SK-N-SH (cell line): ENCODE measurements at regions not wholly inside any gene's neighbourhood (a gene's known extent, or its start where the extent isn't known, plus 50 kb on each side); places are given as distances from the start of the nearest gene placed in this dataset.
"Not testable (repeated sequence)": the region's sequence is repeated elsewhere in the genome, so short reads cannot be mapped to it uniquely, and the experiment has no call there.

Source experiments
- CTCF ChIA-PET: fragments of 300-600, 350-600 bp; formaldehyde crosslinking; extraction: SDS; loops from one replicate; lab custom pipeline; 2021; lab: Yijun Ruan, JAX
- POLR2A ChIA-PET: fragments of 350-600 bp; sonication (Branson Sonifier 250); formaldehyde crosslinking; extraction: SDS; loops from one replicate; lab custom pipeline; 2020; ENCODE audit warnings: antibody characterized with exemption, inconsistent platforms; lab: Yijun Ruan, JAX
- DNase-seq: peaks from one replicate; pipeline ENCODE4 v3.0.0; 2012
- H2AFZ ChIP-seq: fragments of 200-600 bp; sonication (generic); 2 replicates; pipeline ENCODE4 v1.8.1; 2016; ENCODE audit warnings: antibody characterized with exemption, mild to moderate bottlenecking, low read depth
- H3F3A ChIP-seq: fragments of 200-600 bp; sonication (generic); replicated peaks from 2 replicates; pipeline ENCODE3; 2016; ENCODE audit warnings: antibody characterized with exemption, mild to moderate bottlenecking; ENCODE audit not compliant: insufficient read depth
- H3K27ac ChIP-seq, 2 experiments: fragments of 200-500 bp in 1 of 2; fragments of 200-600 bp in 1 of 2; sonication (Bioruptor generic) in 1 of 2; sonication (generic), shearing (Covaris generic) in 1 of 2; 2 replicates each; pipeline versions ENCODE4 v1.5.1 to v1.6.1; 2014 to 2016; ENCODE audit warnings: low read depth in 2 of 2, inconsistent platforms in 1 of 2, low read length in 1 of 2, mild to moderate bottlenecking in 1 of 2, mixed read lengths in 1 of 2
- H3K27me3 ChIP-seq: fragments of 200-600 bp; sonication (generic), shearing (Covaris generic); 2 replicates; pipeline ENCODE4 v1.6.1; 2016; ENCODE audit warnings: mixed run types; ENCODE audit not compliant: insufficient read depth
- H3K36me3 ChIP-seq, 2 experiments: fragments of 200-500 bp in 1 of 2; fragments of 200-600 bp in 1 of 2; sonication (Bioruptor generic) in 1 of 2; sonication (generic) in 1 of 2; replicated peaks in 1 of 2; 2 replicates each; pipeline versions ENCODE3 to v1.5.1; 2014 to 2016; ENCODE audit warnings: low read length in 1 of 2, mild to moderate bottlenecking in 1 of 2; ENCODE audit not compliant: insufficient read depth in 2 of 2, control insufficient read depth in 1 of 2
- H3K4me1 ChIP-seq, 2 experiments: fragments of 200-500 bp in 1 of 2; fragments of 200-600 bp in 1 of 2; sonication (Bioruptor generic) in 1 of 2; sonication (generic), shearing (Covaris generic) in 1 of 2; 2 replicates each; pipeline versions ENCODE4 v1.5.1 to v1.6.1; 2014 to 2016; ENCODE audit warnings: low read depth in 1 of 2, low read length in 1 of 2, mixed run types in 1 of 2; ENCODE audit not compliant: insufficient read depth in 2 of 2, control insufficient read depth in 1 of 2
- H3K4me2 ChIP-seq: fragments of 200-600 bp; sonication (generic), shearing (Covaris generic); 2 replicates; pipeline ENCODE4 v1.6.1; 2017; ENCODE audit warnings: mixed run types
- H3K4me3 ChIP-seq, 2 experiments: fragments of 200-500 bp in 1 of 2; fragments of 200-600 bp in 1 of 2; sonication (Bioruptor generic) in 1 of 2; sonication (generic), shearing (Covaris generic) in 1 of 2; 2 replicates each; pipeline versions ENCODE4 v1.5.1 to v1.8.1; 2014 to 2016; ENCODE audit warnings: low read depth in 2 of 2, inconsistent platforms in 1 of 2, low read length in 1 of 2, mild to moderate bottlenecking in 1 of 2, mixed read lengths in 1 of 2, moderate library complexity in 1 of 2
- H3K79me2 ChIP-seq: fragments of 200-600 bp; sonication (generic); 2 replicates; pipeline ENCODE4 v1.8.1; 2017; ENCODE audit warnings: mild to moderate bottlenecking; ENCODE audit not compliant: insufficient read depth
- H3K9ac ChIP-seq: fragments of 200-600 bp; sonication (generic); 2 replicates; pipeline ENCODE4 v1.6.1; 2017; ENCODE audit warnings: mixed run types
- H3K9me2 ChIP-seq: fragments of 200-600 bp; sonication (generic); 2 replicates; pipeline ENCODE4 v1.6.1; 2017; ENCODE audit warnings: mixed run types
- H3K9me3 ChIP-seq: fragments of 200-600 bp; sonication (generic); 2 replicates; pipeline ENCODE4 v1.6.1; 2017; ENCODE audit warnings: mixed run types, mild to moderate bottlenecking, moderate library complexity
- H4K20me1 ChIP-seq: fragments of 200-600 bp; sonication (generic); 2 replicates; pipeline ENCODE4 v1.6.1; 2017; ENCODE audit warnings: mild to moderate bottlenecking, mixed run types; ENCODE audit not compliant: insufficient read depth
- CHD2 ChIP-seq: fragments of 150-350 bp; IDR thresholded peaks from 2 replicates; pipeline ENCODE4 v1.6.1; 2018; ENCODE audit warnings: low read length; ENCODE audit not compliant: partially characterized antibody
- CTCF ChIP-seq: fragments of 200-600 bp; sonication (generic); IDR thresholded peaks from 2 replicates; pipeline ENCODE4 v1.6.1; 2017; ENCODE audit warnings: antibody characterized with exemption, mild to moderate bottlenecking, moderate library complexity
- FOXM1 ChIP-seq: IDR thresholded peaks from 2 replicates; pipeline ENCODE4 v1.4.0; 2012; ENCODE audit warnings: low read depth, mild to moderate bottlenecking
- GABPA ChIP-seq: IDR thresholded peaks from 2 replicates; pipeline ENCODE4 v1.4.0; 2012; ENCODE audit warnings: low read depth, mild to moderate bottlenecking
- IRF3 ChIP-seq: fragments of 150-350 bp; IDR thresholded peaks from 2 replicates; pipeline ENCODE4 v1.6.1; 2016; ENCODE audit warnings: mild to moderate bottlenecking, low read depth, low read length
- MAX ChIP-seq: IDR thresholded peaks from 2 replicates; pipeline ENCODE4 v1.4.0; 2012; ENCODE audit warnings: low read depth
- NFIC ChIP-seq: IDR thresholded peaks from 2 replicates; pipeline ENCODE4 v1.4.0; 2012; ENCODE audit warnings: borderline replicate concordance
- POLR2AphosphoS5 ChIP-seq: IDR thresholded peaks from 2 replicates; pipeline ENCODE4 v1.6.1; 2012; ENCODE audit warnings: low read depth, low read length
- REST ChIP-seq: IDR thresholded peaks from 2 replicates; pipeline ENCODE4 v1.6.1; 2012; ENCODE audit warnings: mild to moderate bottlenecking, low read depth, low read length, moderate library complexity
- RFX5 ChIP-seq: IDR thresholded peaks from 2 replicates; pipeline ENCODE4 v1.6.1; 2012; ENCODE audit warnings: mild to moderate bottlenecking, improper control_type of control experiment, low read length
- SIN3A ChIP-seq: IDR thresholded peaks from 2 replicates; pipeline ENCODE4 v1.6.1; 2012; ENCODE audit warnings: low read depth, mild to moderate bottlenecking, low read length, moderate library complexity, borderline replicate concordance
- SMC3 ChIP-seq: IDR thresholded peaks from 2 replicates; pipeline ENCODE4 v1.6.1; 2012; ENCODE audit warnings: low read depth, low read length, improper control_type of control experiment
- TAF1 ChIP-seq: IDR thresholded peaks from 2 replicates; pipeline ENCODE4 v1.6.1; 2012; ENCODE audit warnings: low read depth, mild to moderate bottlenecking, low read length, moderate library complexity, borderline replicate concordance
- TEAD4 ChIP-seq: IDR thresholded peaks from 2 replicates; pipeline ENCODE4 v1.4.0; 2012; ENCODE audit warnings: mild to moderate bottlenecking, borderline replicate concordance; ENCODE audit not compliant: insufficient read depth
- USF1 ChIP-seq: IDR thresholded peaks from 2 replicates; pipeline ENCODE4 v1.4.0; 2012; ENCODE audit warnings: low read depth, borderline replicate concordance
- WGBS: methylation state at CpG from one replicate; pipeline ENCODE4 v1.1.6; 2017; ENCODE audit warnings: low lambda C conversion rate; 5-methylcytosine and 5-hydroxymethylcytosine counted together

- DNase-seq, H3K9me3 ChIP-seq, H2AFZ ChIP-seq, H3K4me2 ChIP-seq, H4K20me1 ChIP-seq, H3K36me3 ChIP-seq, H3K9me2 ChIP-seq, POLR2A ChIA-PET, H3K27me3 ChIP-seq, H3K79me2 ChIP-seq, H3K4me1 ChIP-seq, H3K4me3 ChIP-seq, H3F3A ChIP-seq, H3K27ac ChIP-seq, H3K9ac ChIP-seq: not testable (repeated sequence)
- 51% methylated on average over 5 of the region's 18 CpGs for WGBS
- CTCF ChIA-PET = interaction anchor here (0.6 kb wide), 1 partner anchor 51 kb away, joined by 3 read pairs; no protein-coding TSS in a partner anchor
These were observed 298.0 kb upstream of the ADGRL2 start for GRCh38 chr1:81502705-81503104.

- H3K79me2 ChIP-seq, POLR2A ChIA-PET, H3K36me3 ChIP-seq, H3K4me1 ChIP-seq, H4K20me1 ChIP-seq, DNase-seq, H3F3A ChIP-seq, H3K27me3 ChIP-seq, H3K4me3 ChIP-seq, CTCF ChIA-PET, H2AFZ ChIP-seq, H3K9me3 ChIP-seq, H3K9me2 ChIP-seq, H3K4me2 ChIP-seq, H3K27ac ChIP-seq, H3K9ac ChIP-seq: not testable (repeated sequence)
- whole genome bisulfite sequencing = 87% methylated on average over 6 of the region's 15 CpGs
These were observed 299.2 kb upstream of the ADGRL2 start for GRCh38 chr1:81501485-81501884.

GRCh38 chr1:81499487-81499886, 301.2 kb upstream of the ADGRL2 start:
- no peak overlapping the region for H3K9ac ChIP-seq
- H3K4me2 ChIP-seq = no peak overlapping the region
- H3K27me3 ChIP-seq = no peaks in the 10 kb centered on the region
- no peaks in the 10 kb centered on the region for H3F3A ChIP-seq
- DNase-seq = no peak
- H2AFZ ChIP-seq = no peak overlapping the region
- H3K9me3 ChIP-seq = no peaks in the 10 kb centered on the region
- POLR2A ChIA-PET = no interaction called here
- H3K27ac ChIP-seq = no peak overlapping the region
- no peak overlapping the region for H3K4me3 ChIP-seq
- CTCF ChIA-PET = interaction anchor here (0.7 to 1.1 kb wide), 3 partner anchors 10 to 1282 kb away, joined by 3 to 4 read pairs (median 3); no protein-coding TSS in a partner anchor
- no peaks in the 10 kb centered on the region for H4K20me1 ChIP-seq
- H3K9me2 ChIP-seq = no peaks in the 10 kb centered on the region
- H3K79me2 ChIP-seq = no peaks in the 10 kb centered on the region
- WGBS = 50% methylated on average over 2 of the region's 2 CpGs
- peaks cover 0 to 2% of the 10 kb centered on the region in 2 experiments; a peak in 2 of 4 replicates for H3K4me1 ChIP-seq
- no peaks in the 10 kb centered on the region for H3K36me3 ChIP-seq
- no peak for TF ChIP-seq TAF1
- no peak for TF ChIP-seq USF1
- no peak for TF ChIP-seq IRF3
- TF ChIP-seq SMC3 = no peak
- no peak for TF ChIP-seq REST
- TF ChIP-seq NFIC = no peak
- TF ChIP-seq CHD2 = no peak
- TF ChIP-seq RFX5 = no peak
- no peak for TF ChIP-seq TEAD4
- TF ChIP-seq GABPA = no peak
- TF ChIP-seq FOXM1 = no peak
- TF ChIP-seq CTCF = no peak
- no peak for TF ChIP-seq SIN3A
- TF ChIP-seq POLR2AphosphoS5 = no peak
- no peak for TF ChIP-seq MAX
